GM19043 (cell line): ENCODE measurements at regions not wholly inside any gene's neighbourhood (a gene's known extent, or its start where the extent isn't known, plus 50 kb on each side); places are given as distances from the start of the nearest gene placed in this dataset.

Experiments used
- ATAC-seq: cut with Tn5 transposase; IDR thresholded peaks from one replicate; pipeline ENCODE4 v1.9.1; 2021; ENCODE audit warnings: low read depth; ENCODE audit not compliant: unreplicated experiment

DNA sequence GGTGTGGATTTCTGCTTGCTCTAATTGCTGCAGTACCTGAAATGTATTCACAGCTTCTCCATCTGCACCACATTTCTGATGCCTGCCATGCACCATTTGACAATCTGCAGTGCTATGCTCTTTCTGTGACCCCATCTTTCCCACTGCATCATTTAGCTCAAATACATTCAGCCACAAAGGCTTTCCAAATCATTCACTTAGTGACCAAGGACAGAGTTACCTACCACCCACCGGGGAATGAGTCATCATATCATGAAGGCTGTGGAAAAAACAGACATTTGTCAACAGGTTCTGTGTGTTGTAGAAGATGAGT lies 465.5 kb upstream of the ATP2B1 start:
- peak; percentile 54 for ATAC-seq

DNA sequence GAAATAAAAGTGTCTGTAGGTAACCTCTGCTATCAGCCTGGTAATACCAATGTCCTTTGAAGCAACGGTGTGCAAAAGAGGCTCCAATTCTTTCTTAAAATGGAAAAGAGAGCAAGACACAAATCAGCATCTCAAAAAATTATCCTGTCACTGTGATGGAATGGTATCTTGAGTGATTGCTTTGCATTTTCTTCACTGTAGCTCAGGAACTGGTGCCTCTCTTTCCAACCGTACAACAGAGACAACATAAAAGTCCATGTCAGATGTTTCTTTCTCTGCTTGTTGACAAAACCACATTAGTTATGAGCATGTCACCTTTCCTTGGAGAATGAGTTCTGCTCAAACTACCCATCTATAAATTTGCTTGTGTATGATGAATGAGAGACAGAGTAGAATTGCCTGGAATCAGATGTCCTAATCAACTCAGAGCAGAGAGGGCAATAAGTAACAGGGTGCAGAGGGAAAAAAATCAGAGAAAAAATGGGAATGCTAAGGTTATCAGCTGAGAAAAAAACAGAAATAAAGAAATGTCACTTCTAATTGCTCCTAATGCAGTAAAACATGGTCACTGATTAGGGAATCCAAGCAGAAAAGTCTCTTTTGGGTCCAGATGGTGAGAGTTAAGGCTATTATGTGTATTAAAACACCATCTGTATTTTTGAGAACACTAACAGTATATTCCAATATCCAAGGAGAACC lies 465.0 kb upstream of the ATP2B1 start:
- no peak for ATAC-seq

DNA sequence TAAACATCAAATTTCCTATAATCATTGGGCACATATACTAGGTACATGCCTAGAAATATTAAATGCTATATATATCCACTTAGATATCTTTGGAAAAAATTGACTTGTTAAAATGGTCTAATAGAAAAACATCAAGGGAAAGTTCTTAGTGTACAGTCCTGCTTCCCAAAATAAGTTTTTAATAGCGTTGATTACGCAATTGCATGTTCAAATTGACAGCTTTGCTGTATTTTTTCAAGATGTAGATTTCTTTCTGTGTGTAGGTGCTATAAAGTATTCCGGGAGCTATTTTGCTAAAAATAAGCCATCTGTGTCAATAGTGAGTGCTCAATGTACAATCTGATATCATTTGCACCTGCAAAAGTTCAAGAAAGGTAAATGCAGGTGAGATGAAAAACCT lies 463.9 kb upstream of the ATP2B1 start:
- no peak for ATAC-seq

DNA sequence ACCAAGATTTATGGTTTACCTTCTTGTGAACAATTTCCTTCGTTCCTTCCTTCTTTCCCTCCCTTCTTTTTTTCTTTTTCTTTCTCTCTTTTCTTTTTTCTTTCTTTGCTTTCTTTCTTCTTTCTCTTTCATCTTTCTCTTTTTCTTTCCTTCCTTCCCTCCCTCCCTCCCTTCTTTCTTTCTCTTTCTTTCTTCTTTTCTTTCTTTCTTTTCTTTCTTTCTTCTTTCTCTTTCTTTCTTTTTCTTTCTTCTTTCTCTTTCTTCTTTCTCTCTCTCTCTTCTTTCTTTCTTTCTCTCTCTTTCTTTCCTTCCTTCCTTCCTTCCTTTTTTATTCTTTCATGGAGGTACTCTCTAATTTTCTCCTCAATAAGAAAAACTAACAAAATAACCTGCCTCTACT lies 462.1 kb upstream of the ATP2B1 start:
- no peak for ATAC-seq

DNA sequence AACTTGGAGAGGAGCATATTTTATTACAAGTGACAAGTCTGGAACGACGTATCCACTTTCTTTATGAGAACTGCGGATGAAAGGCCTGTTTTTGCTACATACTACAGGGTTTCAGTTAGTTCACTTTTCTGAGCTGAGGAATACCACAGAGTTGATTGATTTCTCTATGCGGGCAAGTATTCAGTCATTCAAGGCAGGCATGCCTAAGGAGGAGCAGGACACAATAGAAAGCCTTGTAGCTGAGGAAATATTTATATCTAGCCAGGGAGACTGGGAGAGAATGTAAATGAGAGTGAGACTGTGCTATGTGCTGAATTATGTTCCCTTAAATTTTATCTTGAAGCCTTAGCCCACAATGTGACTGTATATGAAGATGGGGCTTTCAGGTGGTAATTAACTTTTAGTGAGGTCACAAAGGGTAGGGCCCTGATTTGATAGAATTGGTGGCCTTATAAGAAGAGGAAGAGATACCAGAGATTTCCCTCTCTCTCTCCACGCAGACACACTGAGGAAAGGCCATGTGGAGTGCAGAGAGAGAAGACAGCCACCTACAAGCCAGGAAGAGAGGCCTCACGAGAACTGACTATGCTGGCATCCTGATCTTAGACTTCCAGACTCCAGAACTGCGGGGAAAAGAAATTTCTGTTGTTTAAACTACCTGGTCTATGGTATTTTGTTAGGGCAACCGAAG lies 459.0 kb upstream of the ATP2B1 start:
- ATAC-seq = no peak

DNA sequence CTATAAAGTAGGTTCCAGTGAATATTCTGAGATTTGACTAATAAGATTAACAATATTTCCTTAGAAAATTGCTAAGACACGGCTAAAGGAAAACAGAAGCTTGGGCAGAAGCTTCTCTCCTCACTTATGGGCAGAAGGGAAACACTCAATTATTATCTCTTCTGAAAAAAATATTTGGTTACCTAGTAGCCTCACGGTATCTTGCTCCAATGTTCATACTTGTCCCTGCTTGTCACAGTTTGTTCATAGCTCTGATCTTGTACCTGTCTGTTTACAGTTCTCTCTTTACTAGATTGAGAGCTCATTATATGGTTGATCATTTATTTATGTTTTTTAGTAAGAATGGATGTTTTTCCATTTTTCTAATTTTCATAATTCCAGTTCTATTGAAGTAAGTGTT lies 458.0 kb upstream of the ATP2B1 start:
- ATAC-seq = no peak

DNA sequence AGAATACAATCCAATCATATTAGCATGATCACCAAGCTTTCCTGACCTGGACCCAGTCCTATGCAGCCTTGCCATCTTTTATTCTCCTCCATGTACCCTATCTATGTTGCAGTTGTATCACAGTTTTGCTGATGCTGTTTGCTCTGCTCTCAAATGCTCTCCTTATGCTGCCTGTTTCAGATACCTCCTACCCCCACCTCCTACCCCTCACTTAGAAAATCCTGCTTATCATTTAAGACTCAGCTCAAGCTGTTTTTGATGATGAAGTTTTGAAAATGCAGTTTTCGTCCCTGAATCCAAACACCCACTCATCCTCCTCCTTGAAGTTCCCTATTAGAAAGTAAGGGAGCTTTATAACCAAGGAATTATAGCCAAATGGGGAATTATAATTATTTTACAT lies 457.4 kb upstream of the ATP2B1 start:
- ATAC-seq = no peak

DNA sequence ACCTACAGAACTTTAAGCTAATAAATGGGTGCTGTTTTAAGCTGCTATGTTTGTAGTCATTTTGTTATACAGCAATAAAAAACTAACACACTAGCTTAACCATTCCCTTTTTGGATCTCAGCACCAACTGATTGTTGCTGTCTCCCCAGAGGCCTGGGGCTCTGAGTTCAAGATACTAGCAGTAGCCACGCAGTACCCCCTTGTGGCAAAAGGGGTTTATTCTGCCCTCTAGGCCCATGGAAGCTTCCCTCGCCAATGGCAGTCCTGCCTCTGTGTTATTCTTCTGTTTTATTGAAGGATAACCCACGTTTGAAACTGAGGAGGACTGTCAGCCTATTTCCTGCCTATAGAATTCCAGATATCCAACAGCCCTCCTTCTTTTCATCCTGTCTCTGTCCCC lies 455.3 kb upstream of the ATP2B1 start:
- no peak for ATAC-seq

DNA sequence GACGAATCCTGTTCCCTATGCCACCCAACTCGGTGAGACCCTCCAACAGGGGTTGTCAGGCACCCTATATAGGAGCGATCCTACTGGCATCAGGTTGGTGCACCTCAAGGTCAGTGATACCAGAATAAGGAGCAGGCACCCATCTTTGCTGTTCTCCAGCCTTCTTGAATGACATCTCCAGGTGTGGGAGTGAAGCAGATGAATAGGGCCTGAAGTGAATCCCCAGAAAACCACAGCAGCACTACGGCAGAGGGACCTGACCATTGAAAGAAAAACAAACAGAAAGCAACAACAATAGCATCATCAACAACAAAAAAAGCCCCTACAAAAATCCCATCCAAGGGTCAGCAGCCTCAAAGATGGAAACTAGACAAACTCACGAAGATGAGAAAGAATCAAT lies 445.2 kb upstream of the ATP2B1 start:
- ATAC-seq = no peak

DNA sequence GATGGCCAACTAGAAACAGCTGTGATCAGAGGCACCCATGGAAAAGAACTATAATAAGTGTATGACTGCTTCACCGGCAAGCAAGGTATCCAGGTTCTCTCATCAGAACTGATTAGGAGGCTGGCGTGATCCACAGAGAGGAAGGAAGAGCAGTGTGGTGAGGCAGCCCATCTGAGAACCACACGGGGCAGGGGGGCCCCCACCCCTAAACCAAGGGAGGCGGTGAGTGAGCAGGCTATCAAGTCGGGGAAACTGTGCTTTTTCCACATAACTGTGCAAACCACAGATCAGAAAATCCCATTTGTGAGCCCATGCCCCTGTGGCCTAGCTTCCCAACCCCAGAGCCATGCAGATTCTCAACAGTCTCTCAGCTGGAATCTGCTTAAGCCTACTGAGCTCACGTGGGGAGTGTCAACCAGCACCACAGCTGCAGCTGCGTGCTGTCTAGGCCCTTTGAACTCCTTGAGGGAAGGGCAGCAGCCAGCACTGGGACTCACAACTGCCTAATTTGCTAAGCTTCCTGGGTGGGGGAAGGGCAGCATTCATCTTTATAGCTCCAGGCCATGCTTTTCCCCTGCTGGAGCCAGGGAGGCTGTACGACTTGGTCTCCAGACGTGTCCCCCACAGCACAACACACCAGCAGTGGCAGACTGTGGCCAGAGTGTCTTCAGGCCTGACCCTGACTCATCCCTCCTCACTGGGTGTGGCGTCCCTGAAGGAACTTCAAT lies 444.4 kb upstream of the ATP2B1 start:
- ATAC-seq = no peak

DNA sequence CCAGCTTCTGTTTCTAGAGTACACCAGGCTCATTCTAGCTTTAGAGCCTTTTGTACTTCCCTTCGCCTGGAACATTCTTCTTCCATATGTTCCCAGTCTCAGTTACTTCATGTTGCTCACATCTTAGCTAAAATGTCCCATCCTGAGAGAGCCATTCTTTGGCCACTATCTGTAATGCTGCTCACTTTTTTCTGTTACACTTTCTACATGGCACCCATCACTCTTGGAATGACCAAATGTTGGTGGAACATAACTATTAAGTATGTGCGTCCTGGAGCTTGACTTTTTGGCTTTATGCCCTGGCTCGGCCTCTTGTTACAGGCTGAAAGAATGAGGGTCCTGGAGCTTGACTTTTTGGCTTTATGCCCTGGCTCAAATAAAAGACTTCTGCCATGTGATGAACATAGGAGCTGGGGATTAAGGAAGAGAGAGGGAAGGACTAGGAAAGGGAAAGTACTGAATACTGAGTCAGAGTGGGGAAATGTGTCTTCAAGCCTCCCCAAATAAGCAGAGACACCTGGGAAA lies 442.9 kb upstream of the ATP2B1 start:
- ATAC-seq = no peak

DNA sequence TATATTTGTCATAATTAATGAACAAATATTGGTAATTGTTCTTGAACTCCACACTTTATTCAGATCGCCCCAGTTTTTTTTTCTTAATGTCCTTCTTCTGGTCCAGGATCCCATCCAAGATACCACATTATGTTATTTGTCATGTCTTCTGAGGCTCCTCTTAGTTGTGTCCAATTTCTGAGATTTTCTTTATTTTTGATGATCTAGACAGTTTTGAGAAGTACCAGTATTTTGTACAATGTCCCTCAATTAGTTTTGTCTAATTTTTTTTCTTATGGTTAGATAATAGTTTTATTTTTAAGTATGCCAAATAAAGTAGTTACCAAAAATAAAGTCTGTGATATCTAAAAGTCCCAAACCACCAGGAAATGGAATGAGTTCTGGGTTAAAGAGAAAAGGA lies 440.8 kb upstream of the ATP2B1 start:
- no peak for ATAC-seq

DNA sequence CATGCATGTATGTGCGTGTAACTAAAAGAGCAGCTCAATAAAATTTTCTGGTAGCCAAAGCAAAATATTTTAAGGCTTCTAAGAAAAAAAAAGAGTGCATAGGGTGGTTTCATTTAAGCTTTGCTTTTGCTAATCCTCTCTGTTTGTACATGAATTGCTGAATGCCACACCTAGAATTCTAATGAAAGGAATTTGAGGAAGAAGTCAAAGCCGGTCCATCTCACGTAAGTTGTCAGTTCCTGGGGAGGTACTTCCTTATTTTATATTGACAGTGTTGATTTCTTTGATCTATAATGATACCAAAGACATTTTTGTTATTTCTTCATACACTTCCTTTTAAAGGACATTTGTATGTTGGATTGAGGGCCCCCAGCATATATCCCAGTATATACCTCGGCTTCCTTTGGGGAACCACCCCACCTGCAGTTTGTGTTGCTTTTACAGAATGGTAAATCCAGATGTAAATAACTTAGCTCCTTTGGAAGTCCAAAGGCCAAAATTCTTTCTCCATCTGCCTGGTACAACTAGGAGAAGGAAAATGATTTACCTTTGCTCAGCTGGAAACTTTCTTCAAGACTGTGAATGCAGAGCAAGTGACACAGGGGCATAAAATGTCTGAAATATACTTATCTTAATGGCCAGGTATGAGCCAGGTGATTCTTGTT lies 420.9 kb upstream of the ATP2B1 start:
- no peak for ATAC-seq

DNA sequence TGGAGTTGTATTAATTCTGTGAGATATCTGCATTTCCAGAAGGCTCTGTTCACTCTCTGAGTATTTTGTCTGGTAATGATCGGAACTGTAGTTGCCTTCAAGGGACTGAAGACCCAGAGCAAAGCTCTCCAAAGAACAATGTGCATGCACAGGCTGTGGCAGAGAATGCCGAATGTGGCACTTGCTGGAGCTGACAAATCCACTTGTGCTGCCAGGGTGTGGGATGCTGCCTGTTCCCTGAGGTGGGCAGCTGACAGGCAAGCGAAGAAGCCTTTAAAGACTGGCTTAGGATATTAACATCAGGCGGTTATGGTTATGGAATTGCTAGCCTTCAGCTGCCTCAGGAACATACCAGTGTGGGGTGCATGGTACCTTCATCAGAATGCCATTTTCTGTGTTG lies 419.9 kb upstream of the ATP2B1 start:
- no peak for ATAC-seq

DNA sequence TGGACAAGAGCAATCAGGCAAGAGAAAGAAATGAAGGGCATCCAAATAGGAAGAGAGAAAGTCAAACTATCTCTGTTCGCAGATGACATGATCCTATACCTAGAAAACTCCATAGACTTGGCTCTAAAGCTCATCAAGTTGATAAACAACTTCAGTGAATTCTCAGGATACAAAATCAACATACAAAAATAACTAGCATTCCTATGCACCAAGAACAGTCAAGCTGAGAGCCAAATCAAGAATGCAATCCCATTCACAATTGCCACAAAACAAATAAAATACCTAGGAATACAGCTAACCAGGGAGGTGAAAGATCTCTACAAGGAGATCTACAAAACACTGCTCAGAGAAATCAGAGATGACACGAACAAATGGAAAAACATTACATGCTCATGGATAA lies 417.5 kb upstream of the ATP2B1 start:
- no peak for ATAC-seq

DNA sequence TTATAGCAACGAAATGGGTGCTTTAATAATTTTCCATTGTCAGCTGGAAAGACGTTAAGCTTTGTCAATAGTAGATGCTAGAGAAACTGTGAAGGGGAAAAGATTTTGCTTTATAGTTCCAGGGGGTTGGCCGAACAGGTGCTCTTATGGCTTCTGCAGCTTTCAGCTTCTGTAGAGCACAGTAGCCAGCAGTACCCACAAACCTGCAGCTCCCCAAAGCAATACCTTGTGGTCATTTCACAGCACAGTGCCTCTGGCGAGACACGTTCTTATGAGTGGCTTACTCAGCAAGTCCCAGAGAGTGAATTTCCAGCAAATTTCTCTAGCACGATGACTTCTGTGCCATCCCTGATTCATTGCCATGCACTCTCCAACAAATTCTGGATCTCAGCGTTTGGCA lies 416.3 kb upstream of the ATP2B1 start:
- no peak for ATAC-seq

DNA sequence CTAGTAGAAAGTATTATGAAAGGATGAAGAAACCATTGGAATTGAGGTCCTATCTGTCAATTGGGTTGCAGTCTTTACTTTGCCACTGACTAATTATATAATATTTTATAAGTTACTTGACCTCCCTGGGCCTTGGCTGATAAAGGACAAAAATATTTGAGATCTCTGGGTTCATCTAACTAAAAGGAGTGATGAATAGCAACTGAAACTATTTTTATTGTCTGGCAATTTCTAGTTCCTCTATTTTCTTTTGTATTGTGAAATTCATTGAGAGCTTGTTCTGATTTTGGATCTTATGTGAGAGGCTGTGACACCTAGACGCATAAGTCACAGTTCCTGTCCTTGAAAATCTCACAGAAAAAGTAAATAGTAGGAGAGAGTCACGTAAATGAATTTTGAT lies 415.7 kb upstream of the ATP2B1 start:
- ATAC-seq = no peak

DNA sequence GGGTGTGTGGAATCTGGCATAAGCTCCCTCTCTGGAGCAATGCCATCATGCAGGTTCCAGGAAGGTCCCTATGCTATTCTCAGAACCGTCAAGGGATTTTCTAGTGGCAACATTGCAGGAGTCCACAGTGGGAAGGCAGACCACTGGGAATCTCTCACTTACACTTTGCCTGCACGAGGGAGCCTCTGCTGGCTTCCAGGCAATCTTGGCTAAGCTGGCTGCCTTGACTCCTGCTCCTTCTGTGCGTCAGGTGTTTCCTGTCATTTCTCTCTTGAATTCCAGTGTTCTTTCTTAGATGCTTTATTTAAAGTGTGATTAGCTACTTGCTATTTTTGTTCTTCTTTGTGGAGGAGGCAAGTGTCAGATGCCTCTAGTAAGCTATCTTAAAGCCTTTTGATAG lies 414.0 kb upstream of the ATP2B1 start:
- ATAC-seq = no peak

DNA sequence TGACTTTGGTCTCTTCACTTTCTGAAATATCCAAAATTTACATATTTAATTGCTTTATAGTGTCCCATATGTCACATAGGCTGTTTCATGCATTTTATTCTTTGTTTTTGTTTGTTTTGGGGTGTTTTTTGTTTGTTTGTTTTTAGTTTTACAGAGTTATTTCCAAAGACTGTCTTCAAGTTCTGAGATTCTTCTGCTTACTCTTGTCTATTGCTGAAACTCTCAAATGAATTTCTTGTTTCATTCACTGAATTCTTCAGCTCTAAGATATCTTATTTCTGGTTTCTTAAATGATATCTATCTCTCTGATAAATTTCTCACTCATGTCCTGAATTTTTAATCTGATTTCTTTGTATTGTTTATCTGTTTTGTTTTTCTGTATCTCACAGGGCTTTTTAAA lies 412.0 kb upstream of the ATP2B1 start:
- ATAC-seq = no peak

DNA sequence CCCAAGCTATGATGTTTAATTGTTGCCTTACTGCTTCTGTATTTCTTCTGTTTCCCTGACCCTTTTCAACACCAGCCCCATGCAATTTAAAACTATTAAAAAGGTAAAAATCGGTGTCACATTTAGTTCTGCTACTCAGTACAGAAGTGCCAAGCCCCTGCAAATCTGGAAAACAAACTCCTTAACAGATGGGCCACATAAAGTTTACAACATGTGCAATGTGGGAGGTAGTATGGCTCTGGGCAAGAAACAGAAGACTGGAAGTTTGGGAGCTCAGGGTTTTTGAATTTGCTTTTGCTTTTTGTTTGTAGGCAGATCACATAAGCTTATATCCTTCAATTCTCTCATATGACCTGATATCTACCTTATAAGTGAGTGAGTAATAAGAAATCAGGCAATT lies 404.0 kb upstream of the ATP2B1 start:
- no peak for ATAC-seq
